ENCODE measurements at regions not wholly inside any gene's neighbourhood (a gene's known extent, or its start where the extent isn't known, plus 50 kb on each side); places are given as distances from the start of the nearest gene placed in this dataset.

DNA sequence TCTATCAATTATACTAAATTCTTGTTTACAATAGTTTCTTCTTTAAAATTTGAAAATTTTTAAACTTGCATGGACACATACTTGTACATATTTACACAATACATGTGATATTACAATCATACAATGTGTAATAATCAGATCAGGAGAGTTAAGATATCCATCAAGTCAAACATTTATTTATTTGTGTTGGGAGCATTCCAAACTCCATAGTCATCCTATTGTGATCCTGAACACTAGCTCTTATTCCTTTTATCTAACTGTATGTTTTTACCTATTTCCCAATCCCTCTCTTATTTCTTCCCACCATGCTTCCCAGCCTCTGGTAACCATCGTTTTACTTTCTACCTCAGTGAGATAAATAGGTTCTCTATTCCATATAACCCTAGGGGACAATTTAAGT is 1219.2 kb downstream of the ZPLD1 start:
- no peak overlapping the region for H3K27ac Mint-ChIP-seq (ENCODE audit: unreplicated experiment)
- no peaks in the 10 kb centered on the region for H3K36me3 Mint-ChIP-seq (ENCODE audit: unreplicated experiment)
- no peaks in the 10 kb centered on the region for H3K4me1 Mint-ChIP-seq (ENCODE audit: unreplicated experiment)
- H3K27me3 Mint-ChIP-seq (ENCODE audit: unreplicated experiment) = peaks cover 9% of the 10 kb centered on the region
- no peaks in the 10 kb centered on the region for H3K9me3 Mint-ChIP-seq (ENCODE audit: unreplicated experiment)
- TF ChIP-seq, protein P1, sequence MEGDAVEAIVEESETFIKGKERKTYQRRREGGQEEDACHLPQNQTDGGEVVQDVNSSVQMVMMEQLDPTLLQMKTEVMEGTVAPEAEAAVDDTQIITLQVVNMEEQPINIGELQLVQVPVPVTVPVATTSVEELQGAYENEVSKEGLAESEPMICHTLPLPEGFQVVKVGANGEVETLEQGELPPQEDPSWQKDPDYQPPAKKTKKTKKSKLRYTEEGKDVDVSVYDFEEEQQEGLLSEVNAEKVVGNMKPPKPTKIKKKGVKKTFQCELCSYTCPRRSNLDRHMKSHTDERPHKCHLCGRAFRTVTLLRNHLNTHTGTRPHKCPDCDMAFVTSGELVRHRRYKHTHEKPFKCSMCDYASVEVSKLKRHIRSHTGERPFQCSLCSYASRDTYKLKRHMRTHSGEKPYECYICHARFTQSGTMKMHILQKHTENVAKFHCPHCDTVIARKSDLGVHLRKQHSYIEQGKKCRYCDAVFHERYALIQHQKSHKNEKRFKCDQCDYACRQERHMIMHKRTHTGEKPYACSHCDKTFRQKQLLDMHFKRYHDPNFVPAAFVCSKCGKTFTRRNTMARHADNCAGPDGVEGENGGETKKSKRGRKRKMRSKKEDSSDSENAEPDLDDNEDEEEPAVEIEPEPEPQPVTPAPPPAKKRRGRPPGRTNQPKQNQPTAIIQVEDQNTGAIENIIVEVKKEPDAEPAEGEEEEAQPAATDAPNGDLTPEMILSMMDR (IDR thresholded peaks at IDR 0.05) = no peak
- DNase-seq (ENCODE audit: extremely low spot score, unreplicated experiment) = no peak
- no peak overlapping the region for H3K4me3 Mint-ChIP-seq (ENCODE audit: unreplicated experiment)

DNA sequence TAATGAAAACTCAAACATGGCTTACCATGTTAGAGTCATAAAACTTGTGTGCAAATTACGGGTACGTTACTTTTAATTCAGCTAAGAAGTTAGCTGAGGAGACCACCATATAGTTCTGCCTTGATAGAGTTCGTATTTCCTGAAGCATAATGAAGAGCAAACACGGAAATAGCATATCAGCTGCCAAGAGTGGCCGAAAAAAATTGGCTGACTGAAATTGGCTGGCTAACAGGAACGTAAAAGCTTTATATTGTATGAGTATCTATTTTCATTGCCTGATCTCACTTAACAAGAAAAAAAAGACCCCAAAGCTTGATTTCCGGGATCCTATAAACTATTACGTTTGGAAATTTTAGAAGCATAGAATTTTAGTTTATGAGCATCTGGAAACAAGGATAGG is 1222.9 kb downstream of the ZPLD1 start:
- no peak overlapping the region for H3K27ac Mint-ChIP-seq (ENCODE audit: unreplicated experiment)
- TF ChIP-seq, protein P1 (IDR thresholded peaks at IDR 0.05) = no peak

DNA sequence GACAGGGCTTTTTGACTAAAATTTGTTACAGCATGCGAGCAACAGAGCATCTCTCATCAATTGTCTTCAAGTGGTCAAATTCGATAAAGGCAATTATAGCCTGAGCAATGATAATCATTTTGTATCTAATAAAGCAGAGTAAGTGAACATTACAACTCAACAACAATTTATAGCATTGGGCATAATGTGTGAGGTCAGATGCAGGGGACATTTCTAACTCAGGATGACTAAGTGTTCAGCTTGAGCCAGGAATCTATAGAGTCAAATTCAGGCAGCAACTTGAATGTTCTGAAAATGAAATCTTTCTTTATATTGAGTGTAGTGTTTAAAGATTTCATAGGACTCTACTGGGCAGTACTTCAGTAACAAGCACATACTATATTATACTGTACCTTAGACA is 1226.0 kb downstream of the ZPLD1 start:
- Mint-ChIP-seq H3K9me3 (ENCODE audit: unreplicated experiment) (no peaks in the 10 kb centered on the region), H3K27me3 (ENCODE audit: unreplicated experiment) (peaks cover 6% of the 10 kb centered on the region), H3K4me3 (ENCODE audit: unreplicated experiment) (no peak overlapping the region), H3K27ac (ENCODE audit: unreplicated experiment) (no peak overlapping the region), H3K36me3 (ENCODE audit: unreplicated experiment) (no peaks in the 10 kb centered on the region), H3K4me1 (ENCODE audit: unreplicated experiment) (no peaks in the 10 kb centered on the region)
- TF ChIP-seq, protein P1 (IDR thresholded peaks at IDR 0.05) = no peak
- no peak for DNase-seq (ENCODE audit: extremely low spot score, unreplicated experiment)

More for the DNA sequence above, 1222.9 kb downstream of the ZPLD1 start:
- peaks cover 6% of the 10 kb centered on the region for H3K27me3 Mint-ChIP-seq (ENCODE audit: unreplicated experiment)
- no peaks in the 10 kb centered on the region for H3K9me3 Mint-ChIP-seq (ENCODE audit: unreplicated experiment)
- no peaks in the 10 kb centered on the region for H3K4me1 Mint-ChIP-seq (ENCODE audit: unreplicated experiment)
- no peaks in the 10 kb centered on the region for H3K36me3 Mint-ChIP-seq (ENCODE audit: unreplicated experiment)
- DNase-seq (ENCODE audit: extremely low spot score, unreplicated experiment) = no peak
- no peak overlapping the region for H3K4me3 Mint-ChIP-seq (ENCODE audit: unreplicated experiment)

DNA sequence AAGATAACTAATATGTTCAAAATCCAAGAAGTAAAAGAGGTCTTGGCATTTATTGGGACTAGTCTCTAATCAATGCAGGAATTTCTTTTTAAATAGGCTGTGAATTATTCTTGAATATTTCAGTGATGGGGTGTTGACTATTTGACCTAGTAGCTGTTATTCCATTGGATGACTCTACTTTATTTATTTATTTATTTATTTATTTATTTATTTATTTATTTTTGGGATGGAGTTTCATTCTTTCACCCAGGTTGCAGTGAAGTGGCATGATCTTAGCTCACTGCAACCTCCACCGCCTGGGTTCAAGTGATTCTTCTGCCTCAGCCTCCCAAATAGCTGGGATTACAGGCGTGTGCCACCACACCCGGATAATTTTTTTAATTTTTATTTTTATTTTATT is 1227.8 kb downstream of the ZPLD1 start:
- Mint-ChIP-seq H3K27me3 (ENCODE audit: unreplicated experiment) (peaks cover 3% of the 10 kb centered on the region), H3K27ac (ENCODE audit: unreplicated experiment) (no peak overlapping the region), H3K4me3 (ENCODE audit: unreplicated experiment) (no peak overlapping the region), H3K9me3 (ENCODE audit: unreplicated experiment) (no peaks in the 10 kb centered on the region), H3K4me1 (ENCODE audit: unreplicated experiment) (no peaks in the 10 kb centered on the region), H3K36me3 (ENCODE audit: unreplicated experiment) (no peaks in the 10 kb centered on the region)
- TF ChIP-seq, protein P1 (IDR thresholded peaks at IDR 0.05) = no peak
- DNase-seq (ENCODE audit: extremely low spot score, unreplicated experiment) = no peak

DNA sequence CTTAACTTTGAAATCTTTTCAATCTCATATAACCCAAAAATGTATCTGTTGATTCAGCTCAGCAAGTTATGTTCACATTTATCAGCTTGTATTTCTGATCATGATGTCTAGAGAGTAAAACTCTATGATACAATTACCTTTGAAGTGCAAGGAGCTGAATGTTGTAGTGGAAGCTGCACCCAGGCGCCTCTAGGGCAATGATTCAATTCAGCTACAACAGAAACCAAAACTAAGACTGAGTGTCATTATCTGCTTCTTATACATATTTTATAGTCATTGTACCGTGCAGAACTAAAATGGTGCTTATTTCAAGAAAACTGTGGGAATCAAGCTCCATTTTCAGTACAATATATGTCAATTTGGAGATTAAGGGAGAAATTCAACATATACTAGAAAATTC is 1237.5 kb downstream of the ZPLD1 start:
- no peak for DNase-seq (ENCODE audit: extremely low spot score, unreplicated experiment)
- Mint-ChIP-seq H3K4me3 (ENCODE audit: unreplicated experiment) (no peak overlapping the region), H3K4me1 (ENCODE audit: unreplicated experiment) (no peaks in the 10 kb centered on the region), H3K27me3 (ENCODE audit: unreplicated experiment) (peaks cover 5% of the 10 kb centered on the region), H3K9me3 (ENCODE audit: unreplicated experiment) (no peaks in the 10 kb centered on the region), H3K36me3 (ENCODE audit: unreplicated experiment) (no peaks in the 10 kb centered on the region), H3K27ac (ENCODE audit: unreplicated experiment) (no peak overlapping the region)
- TF ChIP-seq, protein P1 (IDR thresholded peaks at IDR 0.05) = no peak
